SK-N-SH (cell line): ENCODE measurements at regions not wholly inside any gene's neighbourhood (a gene's known extent, or its start where the extent isn't known, plus 50 kb on each side); places are given as distances from the start of the nearest gene placed in this dataset.

ENCODE experiments used
- POLR2AphosphoS5 ChIP-seq: IDR thresholded peaks from 2 replicates; pipeline ENCODE4 v1.6.1; 2012; ENCODE audit warnings: low read depth, low read length
- RFX5 ChIP-seq: IDR thresholded peaks from 2 replicates; pipeline ENCODE4 v1.6.1; 2012; ENCODE audit warnings: mild to moderate bottlenecking, improper control_type of control experiment, low read length
- TF ChIP-seq, protein P1 (sequence below): IDR thresholded peaks from 2 replicates; pipeline ENCODE4 v1.4.0; 2012; ENCODE audit warnings: low read depth, borderline replicate concordance

DNA sequence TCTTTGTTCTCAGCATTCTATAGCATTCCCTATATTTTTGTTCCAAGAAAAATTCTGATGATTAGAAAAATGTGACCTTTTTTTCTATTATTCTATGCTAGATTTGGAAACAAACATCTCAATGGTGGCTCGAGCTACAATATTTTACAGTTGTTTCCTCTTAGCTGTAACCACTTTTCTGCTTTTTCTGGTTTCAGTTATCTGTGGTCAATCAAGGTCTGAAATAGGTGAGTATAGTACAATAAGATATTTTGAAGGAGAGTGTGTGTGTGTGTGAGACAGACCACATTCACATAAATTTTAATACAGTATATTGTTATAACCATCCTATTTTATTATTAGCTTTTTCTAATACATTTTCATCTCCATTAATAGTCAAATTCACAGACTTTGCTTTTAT is 564.5 kb upstream of the GHITM start:
- TF ChIP-seq RFX5 (no peak), POLR2AphosphoS5 (no peak)
- TF ChIP-seq, protein P1, sequence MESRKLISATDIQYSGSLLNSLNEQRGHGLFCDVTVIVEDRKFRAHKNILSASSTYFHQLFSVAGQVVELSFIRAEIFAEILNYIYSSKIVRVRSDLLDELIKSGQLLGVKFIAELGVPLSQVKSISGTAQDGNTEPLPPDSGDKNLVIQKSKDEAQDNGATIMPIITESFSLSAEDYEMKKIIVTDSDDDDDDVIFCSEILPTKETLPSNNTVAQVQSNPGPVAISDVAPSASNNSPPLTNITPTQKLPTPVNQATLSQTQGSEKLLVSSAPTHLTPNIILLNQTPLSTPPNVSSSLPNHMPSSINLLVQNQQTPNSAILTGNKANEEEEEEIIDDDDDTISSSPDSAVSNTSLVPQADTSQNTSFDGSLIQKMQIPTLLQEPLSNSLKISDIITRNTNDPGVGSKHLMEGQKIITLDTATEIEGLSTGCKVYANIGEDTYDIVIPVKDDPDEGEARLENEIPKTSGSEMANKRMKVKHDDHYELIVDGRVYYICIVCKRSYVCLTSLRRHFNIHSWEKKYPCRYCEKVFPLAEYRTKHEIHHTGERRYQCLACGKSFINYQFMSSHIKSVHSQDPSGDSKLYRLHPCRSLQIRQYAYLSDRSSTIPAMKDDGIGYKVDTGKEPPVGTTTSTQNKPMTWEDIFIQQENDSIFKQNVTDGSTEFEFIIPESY: no peak
